ENCODE measurements at regions not wholly inside any gene's neighbourhood (a gene's known extent, or its start where the extent isn't known, plus 50 kb on each side); places are given as distances from the start of the nearest gene placed in this dataset.

GRCh38 chr17:17419166-17419565, 57.6 kb upstream of the MED9 start:
- DNase-seq: no peak

DNA sequence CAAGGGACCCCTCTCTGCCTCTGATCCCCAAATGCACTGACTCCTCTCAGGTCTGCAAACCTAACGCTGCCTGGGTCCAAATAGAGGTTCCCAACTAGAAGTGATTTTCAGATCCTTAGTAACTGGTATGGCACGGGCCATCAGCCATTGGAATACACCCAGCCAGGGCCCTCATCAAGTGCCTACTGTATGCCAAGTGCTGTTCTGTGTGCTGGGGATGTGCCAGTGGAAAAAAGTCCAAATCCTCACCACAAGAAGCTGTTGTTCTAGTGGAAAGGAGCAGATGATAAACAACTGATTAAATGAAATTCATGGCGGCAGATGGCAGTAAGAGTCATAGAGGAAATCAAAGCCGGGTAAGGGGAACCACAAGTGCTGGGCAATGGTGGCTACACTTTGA, 57.2 kb upstream of the MED9 start:
- DNase-seq: no peak

- DNase-seq: no peak
Observed at GRCh38 chr17:17420082-17420481, 56.7 kb upstream of the MED9 start.

- no peak for DNase-seq
Observed at GRCh38 chr17:17420561-17421269, 56.1 kb upstream of the MED9 start.

DNA sequence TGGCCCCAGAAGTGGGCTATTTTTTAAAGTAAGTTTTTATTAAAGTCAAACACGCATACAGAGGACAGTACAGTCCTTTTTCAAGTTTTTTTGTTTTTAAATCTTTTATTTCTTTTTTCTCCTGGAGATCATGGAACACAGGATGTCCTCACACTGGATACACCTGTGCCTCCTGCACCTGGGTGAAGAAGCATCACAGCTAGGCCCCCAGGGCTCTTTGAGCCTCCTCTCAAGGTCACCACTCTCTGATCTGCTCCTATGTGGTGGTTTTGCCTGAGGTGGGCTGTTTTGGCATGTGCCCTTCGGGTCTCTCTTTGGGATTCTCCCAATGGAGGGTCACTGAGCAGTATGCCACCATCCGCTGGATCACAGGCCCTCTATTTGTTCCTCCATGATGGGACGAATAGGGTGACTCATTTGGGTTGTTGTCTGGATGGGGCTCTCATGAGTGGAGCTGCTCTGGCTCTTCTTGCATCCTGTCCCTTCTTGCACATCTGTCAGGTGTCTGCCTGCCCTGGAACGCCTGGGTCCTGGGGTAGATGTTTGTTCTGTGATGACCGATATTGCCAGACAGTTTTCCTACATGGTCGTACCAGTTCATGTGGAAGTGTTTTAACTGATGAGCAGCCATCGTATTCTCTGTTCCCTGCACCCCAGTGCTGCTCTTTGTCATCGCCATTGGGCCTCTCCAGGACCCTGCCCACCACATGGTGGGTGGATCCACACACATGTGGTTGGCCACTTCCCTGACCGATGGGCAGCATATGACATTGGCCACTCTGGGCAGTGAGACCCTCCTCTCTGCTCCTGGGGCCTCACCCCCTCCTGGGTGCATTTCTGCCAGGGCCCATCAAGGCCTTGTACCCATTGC, 55.2 kb upstream of the MED9 start:
- no peak for DNase-seq

DNA sequence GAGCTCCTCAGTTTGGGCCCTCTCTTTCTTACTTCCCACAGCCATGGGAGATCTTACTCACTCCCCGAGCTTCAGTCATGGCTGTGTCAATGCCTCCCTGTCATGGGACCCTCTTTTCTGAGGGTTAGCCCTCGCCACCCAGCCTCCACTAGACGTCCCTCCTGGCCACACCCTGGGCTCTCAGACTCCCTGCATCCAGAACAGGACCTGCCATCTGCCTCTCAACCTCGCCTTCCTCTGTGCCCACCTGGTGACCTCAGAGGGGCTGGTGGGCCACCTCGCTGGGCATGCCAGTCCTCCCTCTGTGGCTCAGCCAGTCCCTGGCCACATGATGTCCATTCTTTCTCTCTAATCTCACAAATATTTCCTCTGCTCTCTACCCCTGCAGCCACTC, 54.6 kb upstream of the MED9 start:
- DNase-seq: no peak

- no peak for DNase-seq
Observed at GRCh38 chr17:17422641-17423040, 54.2 kb upstream of the MED9 start.

- no peak for DNase-seq
Observed at GRCh38 chr17:17423656-17424055, 53.1 kb upstream of the MED9 start.

- no peak for DNase-seq
Observed at GRCh38 chr17:17424552-17424951, 52.2 kb upstream of the MED9 start.

DNA sequence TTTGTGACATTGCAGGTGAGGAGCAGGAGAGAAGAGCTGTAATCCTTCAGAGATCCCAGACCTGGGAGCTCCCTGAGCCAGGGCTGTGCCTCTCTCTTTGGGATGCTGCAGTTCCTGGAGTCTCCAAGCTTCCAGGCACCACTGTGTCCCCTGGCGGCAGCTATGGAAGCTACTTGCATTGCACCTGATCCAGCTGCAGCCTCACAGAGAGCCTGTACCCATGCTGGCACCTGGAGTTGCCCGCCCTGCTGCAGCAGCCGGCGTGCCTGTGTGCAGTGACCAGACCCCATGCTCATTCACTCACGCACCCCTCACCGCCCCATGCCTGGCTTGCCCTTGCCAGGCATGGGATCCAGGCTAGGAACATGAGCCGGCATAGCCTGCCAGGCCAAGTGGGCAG, 51.8 kb upstream of the MED9 start:
- DNase-seq: no peak

DNA sequence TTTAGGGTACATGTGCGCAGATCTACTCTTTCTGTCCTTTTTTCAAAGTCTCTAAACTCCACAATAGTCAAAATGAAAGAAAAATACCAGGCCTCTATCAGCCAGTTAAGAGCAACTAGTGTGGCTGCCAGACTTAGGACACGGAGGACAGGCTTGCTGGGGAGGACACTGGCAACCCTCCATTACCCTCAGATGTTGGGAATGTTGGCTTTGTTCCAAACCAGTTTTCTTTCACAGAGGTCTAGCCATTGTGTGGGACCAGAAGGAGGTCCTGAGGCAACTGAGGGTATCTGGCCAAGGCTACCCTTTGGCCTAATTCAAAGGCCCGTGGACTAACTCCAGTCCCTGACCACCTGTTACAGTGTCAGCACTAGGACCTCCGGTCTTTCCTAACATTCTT, 51.2 kb upstream of the MED9 start:
- DNase-seq: no peak

DNA sequence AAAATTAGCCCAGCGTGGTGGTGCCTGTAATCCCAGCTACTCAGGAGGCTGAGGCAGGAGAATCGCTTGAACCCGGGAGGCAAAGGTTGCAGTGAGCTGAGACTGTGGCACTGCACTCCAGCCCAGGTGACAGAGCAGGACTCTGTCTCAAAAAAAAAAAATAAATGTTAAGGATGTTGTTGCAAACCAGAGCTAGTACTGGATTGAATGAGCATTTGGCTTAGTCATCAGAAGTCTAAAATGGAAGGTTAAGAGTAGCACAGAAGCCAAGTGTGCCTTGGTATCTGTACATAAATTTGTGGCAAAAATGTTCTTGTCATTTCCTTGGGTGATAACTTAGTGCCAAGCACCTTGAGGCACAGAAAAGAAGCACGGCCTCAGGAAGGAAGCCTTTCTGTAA, 50.6 kb upstream of the MED9 start:
- DNase-seq: no peak
